Ascending aorta (tissue), 2 donors: ENCODE measurements at regions not wholly inside any gene's neighbourhood (a gene's known extent, or its start where the extent isn't known, plus 50 kb on each side); places are given as distances from the start of the nearest gene placed in this dataset.

Source experiments
- DNase-seq, 2 donors: peaks; one replicate each; pipeline ENCODE4 v3.0.0-alpha.2; 2019; ENCODE audit warnings: low spot score in 2 of 2
- H3K27ac ChIP-seq, 2 donors: fragments of 200-600 bp; sonication (generic); one replicate each; pipeline ENCODE4 v1.5.1; 2016 to 2017; ENCODE audit warnings: mild to moderate bottlenecking in 1 of 2
- H3K27me3 ChIP-seq: fragments of 200-600 bp; sonication (generic); one replicate; pipeline ENCODE4 v1.5.1; 2017
- H3K36me3 ChIP-seq, 2 donors: fragments of 200-600 bp; sonication (generic); one replicate each; pipeline ENCODE4 v1.5.1; 2016
- H3K4me1 ChIP-seq, 2 donors: fragments of 200-600 bp; sonication (generic); one replicate each; pipeline ENCODE4 v1.5.1; 2016 to 2017; ENCODE audit warnings: mild to moderate bottlenecking in 1 of 2
- H3K4me3 ChIP-seq, 2 donors: fragments of 200-600 bp; sonication (generic); one replicate each; pipeline ENCODE4 v1.5.1; 2016 to 2017; ENCODE audit warnings: mild to moderate bottlenecking in 1 of 2
- H3K9me3 ChIP-seq, 2 donors: fragments of 200-600 bp; sonication (generic); one replicate each; pipeline ENCODE4 v1.5.1; 2016
- CTCF ChIP-seq, 3 experiments: fragments of 200-600 bp in 2 of 3; fragments of 450-650 bp in 1 of 3; sonication (generic) in 2 of 3; IDR thresholded peaks; one replicate each; pipeline ENCODE4 v1.5.1; 2016 to 2019; ENCODE audit warnings: antibody characterized with exemption in 3 of 3, mild to moderate bottlenecking in 1 of 3, moderate library complexity in 1 of 3
- intact Hi-C: fragments of 100-400 bp; cut with DNase I; formaldehyde crosslinking; loops from one replicate; pipeline ENCODE4 v1.15.1; 2023

- intact Hi-C loops: no loop called here
- H3K27me3 ChIP-seq: no peaks in the 10 kb centered on the region
- no peak overlapping the region for H3K27ac ChIP-seq
These were observed 112.6 kb upstream of the MTAP start for GRCh38 chr9:21689854-21690253.

GRCh38 chr9:21690561-21690960 lies 111.9 kb upstream of the MTAP start:
- no peaks in the 10 kb centered on the region for H3K27me3 ChIP-seq
- H3K36me3 ChIP-seq: no peaks in the 10 kb centered on the region
- no peaks in the 10 kb centered on the region for H3K4me1 ChIP-seq
- DNase-seq: no peak
- intact Hi-C loops: no loop called here
- no peak overlapping the region for H3K4me3 ChIP-seq
- no peak for TF ChIP-seq CTCF (IDR thresholded peaks at IDR 0.05)
- no peaks in the 10 kb centered on the region for H3K9me3 ChIP-seq
- H3K27ac ChIP-seq: no peak overlapping the region

More at GRCh38 chr9:21689854-21690253, 112.6 kb upstream of the MTAP start:
- H3K4me3 ChIP-seq: no peak overlapping the region
- DNase-seq: no peak
- H3K36me3 ChIP-seq: no peaks in the 10 kb centered on the region
- no peak for TF ChIP-seq CTCF (IDR thresholded peaks at IDR 0.05)
- no peaks in the 10 kb centered on the region for H3K4me1 ChIP-seq
- H3K9me3 ChIP-seq: no peaks in the 10 kb centered on the region

GRCh38 chr9:21692390-21692789 lies 110.0 kb upstream of the MTAP start:
- Histone ChIP-seq H3K36me3 (no peaks in the 10 kb centered on the region), H3K27ac (no peak overlapping the region), H3K9me3 (no peaks in the 10 kb centered on the region), H3K4me3 (no peak overlapping the region), H3K27me3 (no peaks in the 10 kb centered on the region), H3K4me1 (no peaks in the 10 kb centered on the region)
- intact Hi-C loops: no loop called here
- no peak for DNase-seq
- TF ChIP-seq CTCF (IDR thresholded peaks at IDR 0.05): no peak

- Histone ChIP-seq H3K27ac (no peak overlapping the region), H3K4me3 (no peak overlapping the region), H3K4me1 (no peaks in the 10 kb centered on the region), H3K9me3 (no peaks in the 10 kb centered on the region), H3K36me3 (no peaks in the 10 kb centered on the region), H3K27me3 (no peaks in the 10 kb centered on the region)
- DNase-seq: no peak
- no peak for TF ChIP-seq CTCF (IDR thresholded peaks at IDR 0.05)
- intact Hi-C loops: no loop called here
These were observed 108.0 kb upstream of the MTAP start for GRCh38 chr9:21694424-21694823.

- TF ChIP-seq CTCF (IDR thresholded peaks at IDR 0.05): no peak
- Histone ChIP-seq H3K4me3 (no peak overlapping the region), H3K36me3 (no peaks in the 10 kb centered on the region), H3K27ac (no peak overlapping the region), H3K27me3 (no peaks in the 10 kb centered on the region), H3K9me3 (no peaks in the 10 kb centered on the region), H3K4me1 (no peaks in the 10 kb centered on the region)
- intact Hi-C loops: no loop called here
- DNase-seq: no peak
These were observed 107.0 kb upstream of the MTAP start for GRCh38 chr9:21695443-21695842.

GRCh38 chr9:21695874-21696341 lies 106.5 kb upstream of the MTAP start:
- intact Hi-C loops: no loop called here
- Histone ChIP-seq H3K4me1 (no peaks in the 10 kb centered on the region), H3K9me3 (no peaks in the 10 kb centered on the region), H3K4me3 (no peak overlapping the region), H3K36me3 (no peaks in the 10 kb centered on the region), H3K27ac (no peak overlapping the region), H3K27me3 (no peaks in the 10 kb centered on the region)
- DNase-seq: no peak
- TF ChIP-seq CTCF (IDR thresholded peaks at IDR 0.05): no peak
